Renal cortex interstitium (tissue), 11 donors: ENCODE measurements at regions not wholly inside any gene's neighbourhood (a gene's known extent, or its start where the extent isn't known, plus 50 kb on each side); places are given as distances from the start of the nearest gene placed in this dataset.
"Not testable (repeated sequence)": the region's sequence is repeated elsewhere in the genome, so short reads cannot be mapped to it uniquely, and the experiment has no call there.

Experiments
- DNase-seq, 11 donors: peaks; one replicate each; pipeline ENCODE4 v3.0.0-alpha.2; 2013; ENCODE audit warnings: low read depth in 9 of 11, low spot score in 4 of 11; ENCODE audit errors: extremely low read depth in 1 of 11

GRCh38 chr5:126031989-126032716, 391.1 kb upstream of the GRAMD2B start:
- no peak for DNase-seq

GRCh38 chr5:126043688-126044087, 379.5 kb upstream of the GRAMD2B start:
- DNase-seq = no peak

GRCh38 chr5:126044111-126044668, 379.0 kb upstream of the GRAMD2B start:
- peak in 9 of 11 donors; percentile 54 to 82 (median 70) for DNase-seq

- no peak for DNase-seq
These were observed 378.2 kb upstream of the GRAMD2B start for GRCh38 chr5:126044931-126045565.

GRCh38 chr5:126046318-126046717, 376.9 kb upstream of the GRAMD2B start:
- no peak for DNase-seq

- peak in 5 of 11 donors; percentile 40 to 76 (median 71) for DNase-seq
These were observed 376.2 kb upstream of the GRAMD2B start for GRCh38 chr5:126046846-126047571.

GRCh38 chr5:126052120-126052519, 371.1 kb upstream of the GRAMD2B start:
- DNase-seq = no peak

- no peak for DNase-seq
These were observed 370.4 kb upstream of the GRAMD2B start for GRCh38 chr5:126052791-126053190.

GRCh38 chr5:126053630-126054029, 369.6 kb upstream of the GRAMD2B start:
- DNase-seq = no peak

- no peak for DNase-seq
These were observed 368.4 kb upstream of the GRAMD2B start for GRCh38 chr5:126054577-126055347.

GRCh38 chr5:126055348-126055729, 367.9 kb upstream of the GRAMD2B start:
- no peak for DNase-seq

- peak in 1 of 11 donors; percentile 59 for DNase-seq
These were observed 366.9 kb upstream of the GRAMD2B start for GRCh38 chr5:126056352-126056751.

- no peak for DNase-seq
These were observed 366.2 kb upstream of the GRAMD2B start for GRCh38 chr5:126056851-126057622.

GRCh38 chr5:126058392-126058791, 364.8 kb upstream of the GRAMD2B start:
- DNase-seq = not testable (repeated sequence)

GRCh38 chr5:126062398-126063221, 360.6 kb upstream of the GRAMD2B start:
- no peak for DNase-seq

- no peak for DNase-seq
These were observed 358.1 kb upstream of the GRAMD2B start for GRCh38 chr5:126065061-126065460.

- DNase-seq = no peak
These were observed 356.4 kb upstream of the GRAMD2B start for GRCh38 chr5:126066836-126067235.

- no peak for DNase-seq
These were observed 355.8 kb upstream of the GRAMD2B start for GRCh38 chr5:126067404-126067803.
